ENCODE measurements at regions not wholly inside any gene's neighbourhood (a gene's known extent, or its start where the extent isn't known, plus 50 kb on each side); places are given as distances from the start of the nearest gene placed in this dataset.

DNA sequence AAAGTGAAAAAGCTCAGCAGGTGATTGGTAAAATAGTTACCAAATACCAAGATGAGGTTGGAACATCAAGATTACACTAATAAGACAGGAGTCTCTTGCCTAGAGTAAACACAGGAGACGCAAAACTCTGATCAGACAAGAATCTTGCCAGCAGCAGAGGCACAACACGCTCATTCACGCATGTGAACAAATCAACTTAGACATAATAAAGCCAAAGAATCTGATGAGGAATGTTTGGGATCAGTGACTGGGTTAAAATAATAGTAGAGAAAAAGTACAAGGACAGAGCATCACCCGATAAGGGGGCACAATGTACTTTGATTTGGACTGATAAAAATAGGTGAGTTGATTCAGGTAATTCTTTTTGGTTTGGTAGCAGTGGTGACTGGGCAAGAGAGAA is 159.5 kb upstream of the GRIP1 start:
- WGBS (ENCODE audit: insufficient coverage, insufficient read length): no CpG with 5 or more reads among the region's 4 CpGs

GRCh38 chr12:66848967-66849366 is 170.1 kb upstream of the GRIP1 start:
- Histone ChIP-seq H3K27ac (ENCODE audit: low read length) (no peak overlapping the region), H3K36me3 (ENCODE audit: control insufficient read depth, insufficient read depth, low read length) (no peaks in the 10 kb centered on the region), H3K4me3 (ENCODE audit: low read length) (no peak overlapping the region), H3K9me3 (ENCODE audit: control insufficient read depth, insufficient read depth, low read length) (no peaks in the 10 kb centered on the region), H3K27me3 (ENCODE audit: control insufficient read depth, insufficient read depth, low read length) (no peaks in the 10 kb centered on the region), H3K4me1 (ENCODE audit: control insufficient read depth, insufficient read depth, low read length) (no peaks in the 10 kb centered on the region)
- DNase-seq (ENCODE audit: low read depth, low spot score): no peak
- no CpG with 5 or more reads among the region's 2 CpGs for WGBS (ENCODE audit: insufficient coverage, insufficient read length)

More for the DNA sequence above, 159.5 kb upstream of the GRIP1 start:
- DNase-seq (ENCODE audit: low read depth, low spot score): no peak
- Histone ChIP-seq H3K36me3 (ENCODE audit: control insufficient read depth, insufficient read depth, low read length) (no peaks in the 10 kb centered on the region), H3K9me3 (ENCODE audit: control insufficient read depth, insufficient read depth, low read length) (no peaks in the 10 kb centered on the region), H3K4me3 (ENCODE audit: low read length) (no peak overlapping the region), H3K4me1 (ENCODE audit: control insufficient read depth, insufficient read depth, low read length) (no peaks in the 10 kb centered on the region), H3K27me3 (ENCODE audit: control insufficient read depth, insufficient read depth, low read length) (no peaks in the 10 kb centered on the region), H3K27ac (ENCODE audit: low read length) (no peak overlapping the region)

DNA sequence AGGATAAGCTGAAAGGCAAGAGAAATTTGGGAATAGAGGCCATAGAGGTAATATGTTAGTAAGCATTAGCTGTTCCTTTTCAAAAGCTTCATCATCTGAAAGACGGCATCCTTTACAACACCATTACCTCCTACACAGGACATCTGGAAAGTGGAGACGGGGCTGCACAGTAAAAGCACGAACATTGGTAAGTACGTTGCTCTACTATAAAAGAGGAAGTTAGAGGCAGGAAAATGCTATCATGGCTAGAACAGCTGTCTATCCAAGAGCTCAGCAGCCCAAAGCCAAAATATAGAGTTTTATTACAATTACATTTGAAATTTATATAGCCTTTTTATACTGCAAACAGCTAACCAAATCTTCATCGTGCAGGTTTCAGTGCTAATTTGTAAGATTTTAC is 172.3 kb upstream of the GRIP1 start:
- H3K4me3 ChIP-seq (ENCODE audit: low read length): no peak overlapping the region
- no CpG with 5 or more reads among the region's 5 CpGs for WGBS (ENCODE audit: insufficient coverage, insufficient read length)
- no peak overlapping the region for H3K27ac ChIP-seq (ENCODE audit: low read length)
- no peaks in the 10 kb centered on the region for H3K36me3 ChIP-seq (ENCODE audit: control insufficient read depth, insufficient read depth, low read length)
- H3K9me3 ChIP-seq (ENCODE audit: control insufficient read depth, insufficient read depth, low read length): no peaks in the 10 kb centered on the region
- DNase-seq (ENCODE audit: low read depth, low spot score): no peak
- no peaks in the 10 kb centered on the region for H3K27me3 ChIP-seq (ENCODE audit: control insufficient read depth, insufficient read depth, low read length)
- H3K4me1 ChIP-seq (ENCODE audit: control insufficient read depth, insufficient read depth, low read length): no peaks in the 10 kb centered on the region

DNA sequence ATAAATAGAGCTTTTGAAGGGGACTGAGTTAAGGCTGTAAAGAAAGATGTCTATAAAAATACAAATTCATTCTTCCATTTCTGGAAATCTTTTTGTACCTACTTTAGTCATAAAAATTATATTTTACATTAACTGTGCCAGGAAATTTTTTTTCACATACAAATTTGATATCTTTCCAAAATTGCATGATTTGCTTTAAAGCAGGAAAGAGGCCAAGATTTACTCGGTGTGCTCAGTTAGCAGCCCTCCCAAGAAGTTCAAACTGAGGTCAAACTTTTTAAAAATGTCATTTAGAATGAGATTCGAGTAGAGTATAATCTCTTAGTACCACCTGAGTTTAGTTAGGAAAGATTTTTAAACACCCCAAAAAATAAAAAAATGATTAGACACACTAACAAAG is 173.2 kb upstream of the GRIP1 start:
- no CpG with 5 or more reads among the region's 2 CpGs for WGBS (ENCODE audit: insufficient coverage, insufficient read length)
- H3K36me3 ChIP-seq (ENCODE audit: control insufficient read depth, insufficient read depth, low read length): no peaks in the 10 kb centered on the region
- H3K9me3 ChIP-seq (ENCODE audit: control insufficient read depth, insufficient read depth, low read length): no peaks in the 10 kb centered on the region
- no peaks in the 10 kb centered on the region for H3K4me1 ChIP-seq (ENCODE audit: control insufficient read depth, insufficient read depth, low read length)
- DNase-seq (ENCODE audit: low read depth, low spot score): no peak
- H3K27ac ChIP-seq (ENCODE audit: low read length): no peak overlapping the region
- H3K27me3 ChIP-seq (ENCODE audit: control insufficient read depth, insufficient read depth, low read length): no peaks in the 10 kb centered on the region
- no peak overlapping the region for H3K4me3 ChIP-seq (ENCODE audit: low read length)

GRCh38 chr12:66852765-66853164 is 173.9 kb upstream of the GRIP1 start:
- no peaks in the 10 kb centered on the region for H3K36me3 ChIP-seq (ENCODE audit: control insufficient read depth, insufficient read depth, low read length)
- H3K27me3 ChIP-seq (ENCODE audit: control insufficient read depth, insufficient read depth, low read length): no peaks in the 10 kb centered on the region
- H3K27ac ChIP-seq (ENCODE audit: low read length): no peak overlapping the region
- H3K9me3 ChIP-seq (ENCODE audit: control insufficient read depth, insufficient read depth, low read length): no peaks in the 10 kb centered on the region
- no peaks in the 10 kb centered on the region for H3K4me1 ChIP-seq (ENCODE audit: control insufficient read depth, insufficient read depth, low read length)
- H3K4me3 ChIP-seq (ENCODE audit: low read length): no peak overlapping the region
- no CpG with 5 or more reads among the region's 2 CpGs for WGBS (ENCODE audit: insufficient coverage, insufficient read length)
- DNase-seq (ENCODE audit: low read depth, low spot score): no peak

DNA sequence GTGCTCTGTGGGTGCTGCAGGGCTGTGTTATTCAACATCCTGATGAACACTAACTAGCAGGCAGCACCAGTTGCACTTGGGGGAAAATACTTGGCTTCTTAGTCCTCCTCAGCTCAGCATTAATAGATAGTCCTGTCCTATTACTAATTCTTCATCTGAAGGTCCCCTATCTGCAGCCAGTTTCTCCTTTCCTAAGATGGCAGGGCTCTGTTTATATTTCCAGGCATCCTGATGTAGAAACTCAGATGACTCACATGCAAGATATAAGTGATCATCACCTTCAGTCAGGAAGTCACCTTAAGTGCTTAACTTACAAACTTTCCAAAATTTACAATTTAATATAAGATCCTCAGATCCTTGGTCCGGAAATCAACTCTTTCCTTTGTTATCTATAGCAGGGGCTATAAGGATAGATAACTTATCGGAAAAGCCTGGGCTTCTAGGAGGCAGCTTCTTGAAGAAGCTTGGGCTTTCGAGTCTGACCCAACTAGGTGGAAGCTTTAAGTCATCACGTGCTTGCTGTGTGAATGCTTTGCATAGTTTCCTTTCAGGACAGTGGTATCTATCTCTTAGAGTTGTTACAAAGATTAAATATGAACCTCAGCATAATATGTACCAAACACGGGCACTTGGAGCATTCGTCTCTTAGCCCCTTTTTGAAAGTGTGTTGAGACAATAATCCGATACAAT is 181.0 kb upstream of the GRIP1 start:
- Histone ChIP-seq H3K27me3 (ENCODE audit: control insufficient read depth, insufficient read depth, low read length) (no peaks in the 10 kb centered on the region), H3K36me3 (ENCODE audit: control insufficient read depth, insufficient read depth, low read length) (no peaks in the 10 kb centered on the region), H3K4me1 (ENCODE audit: control insufficient read depth, insufficient read depth, low read length) (no peaks in the 10 kb centered on the region), H3K27ac (ENCODE audit: low read length) (no peak overlapping the region), H3K4me3 (ENCODE audit: low read length) (no peak overlapping the region), H3K9me3 (ENCODE audit: control insufficient read depth, insufficient read depth, low read length) (no peaks in the 10 kb centered on the region)
- DNase-seq (ENCODE audit: low read depth, low spot score): no peak
- no CpG with 5 or more reads among the region's 7 CpGs for WGBS (ENCODE audit: insufficient coverage, insufficient read length)

DNA sequence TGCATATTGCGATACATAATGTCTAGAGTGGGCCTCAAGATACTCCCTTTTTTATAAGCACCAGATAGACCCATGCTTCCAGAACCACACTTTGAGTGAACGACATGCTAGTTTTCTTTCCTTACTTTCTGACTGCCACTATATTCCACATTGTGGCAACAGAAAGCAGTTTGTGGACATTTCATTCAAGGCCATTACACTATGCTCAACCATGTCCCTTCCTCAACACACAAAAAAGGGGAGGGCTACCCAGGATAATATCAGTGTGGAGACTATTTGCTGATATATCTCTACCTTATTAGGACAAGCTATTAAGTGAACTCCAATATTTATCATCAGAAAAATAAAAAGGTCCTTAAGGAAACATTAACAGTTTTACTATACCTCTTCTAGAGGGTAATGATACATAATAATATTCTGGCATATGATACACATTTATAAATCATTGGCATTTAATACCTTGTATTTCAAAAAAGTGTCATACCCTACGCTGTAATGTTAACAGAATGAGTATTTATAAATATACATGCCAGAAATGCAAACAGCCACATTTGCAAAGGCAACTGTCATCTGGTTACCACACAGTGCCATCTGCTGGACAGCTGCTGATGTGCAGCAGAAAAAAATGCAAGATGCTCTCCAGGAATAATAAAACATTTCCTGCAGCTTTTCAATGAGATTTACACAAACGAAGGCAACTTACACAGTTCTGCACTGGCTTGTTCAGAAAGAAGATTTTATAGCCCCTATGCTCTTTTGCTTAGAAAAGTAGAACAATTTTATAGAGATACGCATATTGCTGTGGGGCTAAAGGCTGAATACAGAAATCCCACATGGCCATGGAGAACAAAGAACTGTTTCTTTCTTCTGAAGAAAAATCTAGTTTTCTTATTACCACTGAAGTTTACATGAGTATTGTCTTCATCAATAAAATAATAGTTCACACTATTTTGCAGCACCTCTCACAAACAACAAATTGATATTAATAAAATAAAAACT is 182.2 kb upstream of the GRIP1 start:
- Histone ChIP-seq H3K4me3 (ENCODE audit: low read length) (no peak overlapping the region), H3K4me1 (ENCODE audit: control insufficient read depth, insufficient read depth, low read length) (no peaks in the 10 kb centered on the region), H3K27ac (ENCODE audit: low read length) (no peak overlapping the region), H3K27me3 (ENCODE audit: control insufficient read depth, insufficient read depth, low read length) (no peaks in the 10 kb centered on the region), H3K36me3 (ENCODE audit: control insufficient read depth, insufficient read depth, low read length) (no peaks in the 10 kb centered on the region), H3K9me3 (ENCODE audit: control insufficient read depth, insufficient read depth, low read length) (no peaks in the 10 kb centered on the region)
- DNase-seq (ENCODE audit: low read depth, low spot score): peak; percentile 58
- no CpG with 5 or more reads among the region's 5 CpGs for WGBS (ENCODE audit: insufficient coverage, insufficient read length)

DNA sequence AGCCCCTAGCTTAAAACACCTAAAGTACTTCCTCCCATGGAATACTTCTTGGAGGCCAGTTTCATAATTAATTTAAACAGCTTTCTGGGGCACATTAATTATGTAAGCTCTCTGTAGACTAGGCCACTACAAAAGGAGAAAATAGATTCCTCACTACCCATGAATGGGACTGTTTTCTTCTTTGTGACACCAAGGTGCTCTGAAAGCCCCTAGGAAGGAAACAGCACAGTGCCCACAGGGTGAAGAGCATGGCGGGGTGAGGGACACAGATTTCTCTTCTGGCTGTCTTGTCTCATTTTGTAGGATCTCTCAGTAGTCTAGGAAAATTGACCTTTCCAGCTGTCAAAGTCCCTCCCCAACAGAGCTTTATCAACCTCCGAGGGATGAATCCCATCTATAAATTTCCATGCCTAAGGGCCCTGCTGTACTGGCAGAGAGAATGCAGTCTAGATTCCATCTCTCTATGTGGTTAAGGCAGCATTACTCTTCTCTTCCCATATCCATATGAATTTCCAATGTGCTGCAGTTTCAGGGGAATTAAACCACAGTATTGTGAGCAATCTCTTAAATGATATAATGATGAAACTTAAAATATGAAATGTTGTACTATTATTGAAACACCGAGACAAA is 183.6 kb upstream of the GRIP1 start:
- Histone ChIP-seq H3K4me3 (ENCODE audit: low read length) (no peak overlapping the region), H3K9me3 (ENCODE audit: control insufficient read depth, insufficient read depth, low read length) (no peaks in the 10 kb centered on the region), H3K36me3 (ENCODE audit: control insufficient read depth, insufficient read depth, low read length) (no peaks in the 10 kb centered on the region), H3K4me1 (ENCODE audit: control insufficient read depth, insufficient read depth, low read length) (no peaks in the 10 kb centered on the region), H3K27me3 (ENCODE audit: control insufficient read depth, insufficient read depth, low read length) (no peaks in the 10 kb centered on the region), H3K27ac (ENCODE audit: low read length) (no peak overlapping the region)
- no CpG with 5 or more reads among the region's 3 CpGs for WGBS (ENCODE audit: insufficient coverage, insufficient read length)
- no peak for DNase-seq (ENCODE audit: low read depth, low spot score)

DNA sequence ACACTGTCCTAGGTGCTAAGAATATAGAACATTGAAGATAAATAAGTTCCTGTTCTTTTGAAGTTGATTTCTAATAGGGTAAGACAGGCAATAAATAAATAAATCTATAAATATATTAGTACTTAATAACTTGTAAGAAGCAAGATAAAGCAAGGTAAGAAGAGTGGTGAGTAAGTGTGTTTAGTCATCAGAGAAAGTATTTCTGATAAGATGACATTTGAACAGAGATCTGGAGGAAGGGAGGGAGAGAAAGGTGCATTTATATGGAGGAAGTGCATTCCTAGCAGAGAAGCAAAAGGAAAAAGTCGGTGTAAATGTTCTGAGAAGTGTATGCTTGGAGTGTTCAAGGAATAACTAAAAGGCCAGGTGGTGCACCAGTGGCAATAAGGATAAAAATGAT is 184.4 kb upstream of the GRIP1 start:
- no peaks in the 10 kb centered on the region for H3K4me1 ChIP-seq (ENCODE audit: control insufficient read depth, insufficient read depth, low read length)
- H3K27me3 ChIP-seq (ENCODE audit: control insufficient read depth, insufficient read depth, low read length): no peaks in the 10 kb centered on the region
- no peak for DNase-seq (ENCODE audit: low read depth, low spot score)
- H3K27ac ChIP-seq (ENCODE audit: low read length): no peak overlapping the region
- no peak overlapping the region for H3K4me3 ChIP-seq (ENCODE audit: low read length)
- H3K36me3 ChIP-seq (ENCODE audit: control insufficient read depth, insufficient read depth, low read length): no peaks in the 10 kb centered on the region
- H3K9me3 ChIP-seq (ENCODE audit: control insufficient read depth, insufficient read depth, low read length): no peaks in the 10 kb centered on the region
- no CpG with 5 or more reads among the region's 1 CpG for WGBS (ENCODE audit: insufficient coverage, insufficient read length)

DNA sequence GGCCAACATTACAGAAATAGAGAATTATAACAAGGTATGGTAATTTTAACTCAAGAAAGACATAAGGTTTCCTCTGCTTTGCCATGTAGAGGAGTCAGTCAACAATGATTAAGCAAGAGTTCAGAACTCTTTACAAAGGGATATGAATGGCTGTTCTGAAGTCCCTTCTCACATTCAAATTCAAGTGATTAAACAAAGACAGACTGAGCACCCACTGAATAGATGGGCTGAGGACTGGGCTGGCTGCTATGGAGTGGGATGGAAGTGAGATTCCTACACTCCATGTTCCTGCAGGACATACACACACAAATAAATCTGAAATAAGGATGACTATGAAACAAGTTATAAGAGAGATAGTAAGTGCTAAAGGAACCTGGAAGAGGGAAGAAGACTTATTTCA is 199.0 kb upstream of the GRIP1 start:
- H3K4me1 ChIP-seq (ENCODE audit: control insufficient read depth, insufficient read depth, low read length): peaks cover 7% of the 10 kb centered on the region; the same call in 1 of the 2 replicates
- H3K27ac ChIP-seq (ENCODE audit: low read length): no peak overlapping the region
- no peak for DNase-seq (ENCODE audit: low read depth, low spot score)
- H3K4me3 ChIP-seq (ENCODE audit: low read length): no peak overlapping the region
- no peaks in the 10 kb centered on the region for H3K27me3 ChIP-seq (ENCODE audit: control insufficient read depth, insufficient read depth, low read length)
- H3K9me3 ChIP-seq (ENCODE audit: control insufficient read depth, insufficient read depth, low read length): no peaks in the 10 kb centered on the region
- no peaks in the 10 kb centered on the region for H3K36me3 ChIP-seq (ENCODE audit: control insufficient read depth, insufficient read depth, low read length)
